ENCODE measurements at regions not wholly inside any gene's neighbourhood (a gene's known extent, or its start where the extent isn't known, plus 50 kb on each side); places are given as distances from the start of the nearest gene placed in this dataset.
"Not testable (repeated sequence)": the region's sequence is repeated elsewhere in the genome, so short reads cannot be mapped to it uniquely, and the experiment has no call there.

DNA sequence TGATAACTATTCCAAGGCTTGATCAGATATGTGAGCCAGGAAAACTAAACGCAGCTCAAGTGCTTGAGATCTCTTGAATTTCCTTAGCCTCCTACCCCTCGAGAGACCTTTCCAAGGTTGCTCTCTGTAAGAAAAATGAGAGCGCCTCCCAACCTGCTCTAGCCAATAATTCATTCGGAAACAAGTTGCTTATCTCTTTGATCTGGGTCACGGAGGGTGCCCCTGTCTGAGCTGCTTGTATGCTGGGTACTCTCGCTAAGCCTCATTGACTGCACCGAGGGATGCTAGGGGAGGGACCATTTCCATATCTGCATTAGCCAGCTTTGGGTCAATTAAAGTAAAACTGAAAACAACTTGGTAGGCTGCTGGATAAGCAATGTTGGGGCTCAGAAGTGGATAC, 70.1 kb upstream of the SHISA6 start:
- no peaks in the 10 kb centered on the region for H3K27me3 ChIP-seq (ENCODE audit: low read depth, low read length)
- H2AFZ ChIP-seq (ENCODE audit: low read depth, low read length) = no peak overlapping the region
- TF ChIP-seq, protein P1, sequence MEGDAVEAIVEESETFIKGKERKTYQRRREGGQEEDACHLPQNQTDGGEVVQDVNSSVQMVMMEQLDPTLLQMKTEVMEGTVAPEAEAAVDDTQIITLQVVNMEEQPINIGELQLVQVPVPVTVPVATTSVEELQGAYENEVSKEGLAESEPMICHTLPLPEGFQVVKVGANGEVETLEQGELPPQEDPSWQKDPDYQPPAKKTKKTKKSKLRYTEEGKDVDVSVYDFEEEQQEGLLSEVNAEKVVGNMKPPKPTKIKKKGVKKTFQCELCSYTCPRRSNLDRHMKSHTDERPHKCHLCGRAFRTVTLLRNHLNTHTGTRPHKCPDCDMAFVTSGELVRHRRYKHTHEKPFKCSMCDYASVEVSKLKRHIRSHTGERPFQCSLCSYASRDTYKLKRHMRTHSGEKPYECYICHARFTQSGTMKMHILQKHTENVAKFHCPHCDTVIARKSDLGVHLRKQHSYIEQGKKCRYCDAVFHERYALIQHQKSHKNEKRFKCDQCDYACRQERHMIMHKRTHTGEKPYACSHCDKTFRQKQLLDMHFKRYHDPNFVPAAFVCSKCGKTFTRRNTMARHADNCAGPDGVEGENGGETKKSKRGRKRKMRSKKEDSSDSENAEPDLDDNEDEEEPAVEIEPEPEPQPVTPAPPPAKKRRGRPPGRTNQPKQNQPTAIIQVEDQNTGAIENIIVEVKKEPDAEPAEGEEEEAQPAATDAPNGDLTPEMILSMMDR (IDR thresholded peaks at IDR 0.05; ENCODE audit: low read depth, low read length) = no peak
- TF ChIP-seq EZH2phosphoT487 (IDR thresholded peaks at IDR 0.05; ENCODE audit: low read depth) = no peak
- H3K4me1 ChIP-seq (ENCODE audit: low read length) = no peaks in the 10 kb centered on the region
- H3K9me3 ChIP-seq (ENCODE audit: insufficient read depth, low read length) = no peaks in the 10 kb centered on the region
- H3K36me3 ChIP-seq (replicated peaks; ENCODE audit: low read depth, low read length) = no peaks in the 10 kb centered on the region
- no peak overlapping the region for H3K4me2 ChIP-seq (ENCODE audit: low read length)
- no peak overlapping the region for H3K27ac ChIP-seq (ENCODE audit: low read length)
- no peaks in the 10 kb centered on the region for H4K20me1 ChIP-seq (ENCODE audit: insufficient read depth, low read length)
- H3K79me2 ChIP-seq (ENCODE audit: low read length) = no peaks in the 10 kb centered on the region
- no peak overlapping the region for H3K9ac ChIP-seq (ENCODE audit: low read length)
- no peak overlapping the region for H3K4me3 ChIP-seq (ENCODE audit: low read length)

DNA sequence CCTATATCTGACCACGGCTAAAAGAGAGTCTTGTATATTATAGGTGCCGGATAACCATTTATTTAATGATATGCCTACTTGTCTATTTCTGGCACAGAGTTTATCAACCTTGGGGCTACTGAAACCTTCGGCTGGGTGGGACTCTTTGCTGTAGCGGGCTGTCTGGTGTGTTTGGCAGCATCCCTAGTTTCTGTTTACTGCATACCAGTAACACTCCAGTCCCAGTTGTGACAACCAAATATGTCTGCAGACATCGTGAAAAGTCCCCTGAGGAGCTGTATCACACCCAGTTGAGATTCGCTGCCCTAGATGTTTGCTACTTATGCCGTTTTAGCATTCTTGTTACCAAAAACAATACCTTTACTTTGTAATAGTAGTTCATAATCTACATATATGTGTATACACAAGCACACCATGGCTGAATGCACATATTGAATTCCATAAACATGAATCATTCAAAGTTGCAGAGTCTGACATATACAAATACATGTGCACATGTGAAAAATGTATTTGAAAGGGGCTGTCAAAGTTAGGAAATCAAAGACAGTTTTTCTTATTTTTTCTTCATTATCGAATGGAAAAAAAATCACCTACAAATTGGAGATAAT, 89.1 kb upstream of the SHISA6 start:
- H3K27ac ChIP-seq (ENCODE audit: low read length) = no peak overlapping the region
- no peaks in the 10 kb centered on the region for H3K27me3 ChIP-seq (ENCODE audit: low read depth, low read length)
- no peak overlapping the region for H3K9ac ChIP-seq (ENCODE audit: low read length)
- H2AFZ ChIP-seq (ENCODE audit: low read depth, low read length) = no peak overlapping the region
- H3K4me2 ChIP-seq (ENCODE audit: low read length) = no peak overlapping the region
- H3K36me3 ChIP-seq (replicated peaks; ENCODE audit: low read depth, low read length) = no peaks in the 10 kb centered on the region
- TF ChIP-seq, protein P1 (IDR thresholded peaks at IDR 0.05; ENCODE audit: low read depth, low read length) = no peak
- H3K79me2 ChIP-seq (ENCODE audit: low read length) = no peaks in the 10 kb centered on the region
- H4K20me1 ChIP-seq (ENCODE audit: insufficient read depth, low read length) = no peaks in the 10 kb centered on the region
- H3K4me1 ChIP-seq (ENCODE audit: low read length) = no peaks in the 10 kb centered on the region
- no peak overlapping the region for H3K4me3 ChIP-seq (ENCODE audit: low read length)
- H3K9me3 ChIP-seq (ENCODE audit: insufficient read depth, low read length) = no peaks in the 10 kb centered on the region

DNA sequence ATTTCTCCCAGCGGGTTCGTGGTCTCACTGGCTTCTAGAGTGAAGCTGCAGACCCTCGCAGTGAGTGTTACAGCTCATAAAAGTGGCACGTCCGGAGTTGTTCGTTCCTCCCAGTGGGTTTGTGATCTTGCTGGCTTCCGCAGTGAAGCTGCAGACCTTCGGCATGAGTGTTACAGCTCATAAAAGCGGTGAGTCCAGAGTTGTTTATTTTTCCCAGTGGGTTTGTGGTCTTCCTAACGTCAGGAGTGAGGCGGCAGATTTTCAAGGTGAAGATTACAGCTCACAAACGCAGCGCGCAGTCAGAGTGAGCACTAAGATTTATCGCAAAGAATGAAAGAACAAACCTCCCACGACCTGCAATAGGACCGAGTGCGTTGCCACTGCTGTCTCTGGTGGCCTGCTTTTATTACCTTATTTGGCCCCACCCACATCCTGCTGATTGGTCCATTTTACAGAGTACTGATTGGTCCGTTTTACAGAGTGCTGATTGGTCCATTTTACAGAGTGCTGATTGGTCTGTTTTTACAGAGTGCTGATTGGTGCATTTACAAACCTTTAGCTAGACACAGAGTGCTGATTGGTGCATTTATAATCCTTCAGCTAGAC, 90.0 kb upstream of the SHISA6 start:
- H2AFZ ChIP-seq (ENCODE audit: low read depth, low read length); H3K36me3 ChIP-seq (replicated peaks; ENCODE audit: low read depth, low read length): not testable (repeated sequence)

DNA sequence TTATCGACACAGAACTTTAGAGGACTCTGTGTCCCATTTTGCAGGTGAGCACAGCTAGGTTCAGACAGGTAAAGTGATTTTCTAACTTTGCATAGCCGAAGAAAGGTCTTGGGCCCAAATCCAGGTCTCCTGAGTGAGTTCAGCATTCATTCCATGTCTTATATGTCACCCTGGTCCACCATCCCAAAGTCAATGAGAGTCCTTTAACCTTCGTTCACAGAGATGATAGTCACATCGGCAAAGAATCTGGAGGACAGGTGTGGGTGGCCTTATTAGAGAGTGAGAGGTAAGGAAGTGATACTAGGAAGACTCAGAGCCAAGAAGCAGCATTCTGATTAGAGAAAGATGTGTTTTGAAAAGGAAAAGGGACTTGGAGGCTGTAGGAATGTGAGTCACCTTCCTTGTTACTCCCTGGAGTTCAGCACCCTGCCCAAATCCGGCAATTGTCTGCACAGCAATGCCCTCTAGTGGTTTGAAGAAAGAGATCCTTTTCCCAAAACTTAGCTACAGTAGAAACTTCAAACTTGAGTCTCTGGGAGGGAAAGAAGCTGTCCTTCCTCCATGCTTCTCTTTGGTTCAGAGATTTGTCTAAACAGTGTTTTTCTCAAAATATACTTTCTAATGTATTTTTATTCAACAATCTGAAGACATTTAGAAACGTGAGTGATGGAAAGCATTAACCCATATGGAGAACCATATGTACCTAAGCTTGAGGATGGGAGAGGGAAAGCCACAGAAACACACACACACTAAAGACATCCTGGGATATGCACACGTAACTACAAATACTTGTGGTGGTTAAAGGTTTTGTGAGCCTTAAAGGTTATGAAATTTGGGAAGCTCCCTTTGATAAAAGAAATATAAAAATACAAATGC, 96.4 kb upstream of the SHISA6 start:
- no peak overlapping the region for H3K4me2 ChIP-seq (ENCODE audit: low read length)
- H3K36me3 ChIP-seq (replicated peaks; ENCODE audit: low read depth, low read length) = no peaks in the 10 kb centered on the region
- TF ChIP-seq, protein P1 (IDR thresholded peaks at IDR 0.05; ENCODE audit: low read depth, low read length) = peak; percentile 51
- no peak for TF ChIP-seq EZH2phosphoT487 (IDR thresholded peaks at IDR 0.05; ENCODE audit: low read depth)
- H3K9me3 ChIP-seq (ENCODE audit: insufficient read depth, low read length) = no peaks in the 10 kb centered on the region
- H3K27me3 ChIP-seq (ENCODE audit: low read depth, low read length) = no peaks in the 10 kb centered on the region
- no peak overlapping the region for H3K4me3 ChIP-seq (ENCODE audit: low read length)
- no peaks in the 10 kb centered on the region for H3K4me1 ChIP-seq (ENCODE audit: low read length)
- no peaks in the 10 kb centered on the region for H3K79me2 ChIP-seq (ENCODE audit: low read length)
- no peak overlapping the region for H3K27ac ChIP-seq (ENCODE audit: low read length)
- no peak overlapping the region for H2AFZ ChIP-seq (ENCODE audit: low read depth, low read length)
- no peaks in the 10 kb centered on the region for H4K20me1 ChIP-seq (ENCODE audit: insufficient read depth, low read length)
- H3K9ac ChIP-seq (ENCODE audit: low read length) = no peak overlapping the region

More for the DNA sequence above, 90.0 kb upstream of the SHISA6 start:
- not testable (repeated sequence) for H3K4me3 ChIP-seq (ENCODE audit: low read length); H3K4me2 ChIP-seq (ENCODE audit: low read length); H3K27me3 ChIP-seq (ENCODE audit: low read depth, low read length); H3K9me3 ChIP-seq (ENCODE audit: insufficient read depth, low read length); H4K20me1 ChIP-seq (ENCODE audit: insufficient read depth, low read length); H3K27ac ChIP-seq (ENCODE audit: low read length); H3K9ac ChIP-seq (ENCODE audit: low read length); H3K79me2 ChIP-seq (ENCODE audit: low read length); H3K4me1 ChIP-seq (ENCODE audit: low read length)

Data from OCI-LY3 (cell line).